Fibroblast of mammary gland (primary cell): ENCODE measurements at regions not wholly inside any gene's neighbourhood (a gene's known extent, or its start where the extent isn't known, plus 50 kb on each side); places are given as distances from the start of the nearest gene placed in this dataset.
"Not testable (repeated sequence)": the region's sequence is repeated elsewhere in the genome, so short reads cannot be mapped to it uniquely, and the experiment has no call there.

Experiments
- DNase-seq: peaks from one replicate; pipeline ENCODE4 v3.0.0-alpha.2; 2010; ENCODE audit warnings: low read depth
- H3K4me3 ChIP-seq: 2 replicates; pipeline ENCODE4 v1.5.1; 2011; ENCODE audit warnings: low read depth, mild to moderate bottlenecking, low read length, moderate library complexity; ENCODE audit not compliant: control insufficient read depth
- TF ChIP-seq, protein P1 (sequence below): conservative IDR thresholded peaks from 2 replicates; pipeline ENCODE4 v1.5.1; 2011; ENCODE audit warnings: low read depth, low read length, inconsistent platforms; ENCODE audit not compliant: control insufficient read depth, insufficient read depth

DNA sequence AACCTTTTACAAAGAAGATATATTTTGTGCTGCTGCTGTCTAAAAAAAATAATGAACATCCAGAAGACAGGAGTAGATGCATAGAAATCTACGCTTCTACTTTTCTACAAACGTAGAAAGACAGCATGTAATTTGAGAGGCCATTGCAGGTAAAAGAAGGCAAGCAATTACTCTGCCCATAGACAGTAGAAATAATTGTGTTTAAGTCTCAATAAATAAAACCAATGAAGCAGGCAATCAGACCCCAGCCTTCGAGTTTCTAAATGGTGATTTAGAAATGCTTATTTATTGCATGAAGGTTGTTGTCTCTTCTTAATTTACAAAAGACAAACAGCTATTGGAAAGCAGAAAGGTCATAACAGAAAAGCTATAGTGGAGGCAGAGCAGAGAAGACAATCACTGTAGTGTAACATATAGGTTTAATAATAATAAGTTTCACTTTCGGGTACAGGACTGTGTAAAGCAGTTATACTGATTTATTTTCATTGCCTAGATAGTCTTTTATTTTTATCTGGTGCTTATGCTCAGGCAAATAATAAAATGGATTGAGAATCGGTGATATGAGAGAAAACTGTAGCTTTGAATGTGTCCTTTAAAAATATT is 123.0 kb upstream of the TACR3 start:
- no peak for DNase-seq
- TF ChIP-seq, protein P1, sequence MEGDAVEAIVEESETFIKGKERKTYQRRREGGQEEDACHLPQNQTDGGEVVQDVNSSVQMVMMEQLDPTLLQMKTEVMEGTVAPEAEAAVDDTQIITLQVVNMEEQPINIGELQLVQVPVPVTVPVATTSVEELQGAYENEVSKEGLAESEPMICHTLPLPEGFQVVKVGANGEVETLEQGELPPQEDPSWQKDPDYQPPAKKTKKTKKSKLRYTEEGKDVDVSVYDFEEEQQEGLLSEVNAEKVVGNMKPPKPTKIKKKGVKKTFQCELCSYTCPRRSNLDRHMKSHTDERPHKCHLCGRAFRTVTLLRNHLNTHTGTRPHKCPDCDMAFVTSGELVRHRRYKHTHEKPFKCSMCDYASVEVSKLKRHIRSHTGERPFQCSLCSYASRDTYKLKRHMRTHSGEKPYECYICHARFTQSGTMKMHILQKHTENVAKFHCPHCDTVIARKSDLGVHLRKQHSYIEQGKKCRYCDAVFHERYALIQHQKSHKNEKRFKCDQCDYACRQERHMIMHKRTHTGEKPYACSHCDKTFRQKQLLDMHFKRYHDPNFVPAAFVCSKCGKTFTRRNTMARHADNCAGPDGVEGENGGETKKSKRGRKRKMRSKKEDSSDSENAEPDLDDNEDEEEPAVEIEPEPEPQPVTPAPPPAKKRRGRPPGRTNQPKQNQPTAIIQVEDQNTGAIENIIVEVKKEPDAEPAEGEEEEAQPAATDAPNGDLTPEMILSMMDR, result no peak
- no peak overlapping the region for H3K4me3 ChIP-seq

DNA sequence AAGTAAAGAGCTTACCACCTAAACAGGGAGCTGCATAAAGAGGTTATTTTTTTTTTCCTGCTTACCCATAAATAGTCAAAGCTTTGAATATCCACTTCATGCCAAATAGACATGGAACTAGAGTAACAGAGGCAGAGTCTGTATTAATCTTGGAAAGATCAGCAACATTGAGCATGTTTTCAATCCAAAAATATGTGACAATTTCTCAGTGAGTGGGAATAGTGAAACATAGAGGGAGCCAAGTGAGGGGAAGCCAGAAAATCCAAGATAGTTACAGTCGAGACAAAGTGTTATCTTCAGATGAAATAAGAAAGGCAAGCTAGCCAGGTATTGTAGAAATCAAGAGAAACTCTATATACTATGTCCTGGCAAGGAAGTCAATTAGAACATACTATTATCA is 122.3 kb upstream of the TACR3 start:
- H3K4me3 ChIP-seq, result no peak overlapping the region
- TF ChIP-seq, protein P1, result no peak
- DNase-seq, result no peak

DNA sequence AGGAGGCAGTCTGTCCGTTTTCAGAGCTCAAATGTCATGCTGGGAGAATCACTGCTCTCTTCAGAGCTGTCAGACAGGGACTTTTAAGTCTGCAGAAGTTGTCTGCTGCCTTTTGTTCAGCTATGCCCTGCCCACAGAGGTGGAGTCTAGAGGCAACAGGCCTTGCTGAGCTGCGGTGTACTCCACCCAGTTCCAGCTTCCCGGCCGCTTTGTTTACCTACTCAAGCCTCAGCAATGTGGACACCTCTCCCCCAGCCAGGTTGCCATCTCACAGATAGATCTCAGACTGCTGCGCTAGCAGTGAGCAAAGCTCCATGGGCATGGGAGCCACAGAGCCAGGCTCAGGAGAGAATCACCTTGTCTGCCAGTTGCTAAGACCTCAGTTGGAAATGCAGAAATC is 90.5 kb upstream of the TACR3 start:
- not testable (repeated sequence) for H3K4me3 ChIP-seq, DNase-seq

DNA sequence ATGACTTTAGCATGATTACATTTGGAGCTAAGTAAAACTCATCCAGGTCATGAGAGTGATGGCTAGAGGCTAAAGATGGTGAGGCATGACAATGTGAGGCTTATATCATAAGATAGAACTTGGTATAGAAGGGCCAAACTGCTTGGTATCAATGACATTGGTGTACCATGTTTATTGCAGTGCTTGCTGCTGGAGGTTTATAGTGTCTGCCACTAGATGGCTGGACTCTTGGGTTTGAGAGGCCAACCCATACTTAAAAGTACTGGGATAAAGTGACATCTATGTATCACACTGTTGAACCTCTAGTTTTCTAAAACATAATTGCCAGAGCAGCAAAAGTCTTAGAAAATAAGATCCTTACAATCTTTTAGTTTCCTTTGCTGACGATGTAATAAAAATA is 83.0 kb upstream of the TACR3 start:
- no peak overlapping the region for H3K4me3 ChIP-seq
- no peak for DNase-seq
- TF ChIP-seq, protein P1, result no peak

DNA sequence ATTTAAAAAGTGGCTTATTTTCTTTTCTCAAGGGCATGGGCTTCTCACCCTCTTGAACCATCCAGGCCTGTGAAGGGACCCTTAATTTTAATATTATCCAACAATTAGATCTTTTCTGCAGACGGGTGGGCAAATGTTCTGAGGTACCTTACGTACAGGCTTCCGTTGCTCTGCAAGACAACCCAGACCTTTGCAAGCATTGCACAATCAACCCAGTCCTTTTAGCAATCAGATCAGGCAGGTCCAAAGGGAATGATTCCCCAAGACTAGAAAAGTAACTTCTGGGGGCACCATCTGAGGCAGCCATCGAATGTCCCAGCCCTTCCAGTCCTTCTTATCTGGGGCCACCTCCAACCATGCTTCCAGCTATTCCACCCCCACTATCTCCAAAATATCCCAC is 67.3 kb upstream of the TACR3 start:
- DNase-seq, result no peak
- H3K4me3 ChIP-seq, result no peak overlapping the region
- TF ChIP-seq, protein P1, result no peak

DNA sequence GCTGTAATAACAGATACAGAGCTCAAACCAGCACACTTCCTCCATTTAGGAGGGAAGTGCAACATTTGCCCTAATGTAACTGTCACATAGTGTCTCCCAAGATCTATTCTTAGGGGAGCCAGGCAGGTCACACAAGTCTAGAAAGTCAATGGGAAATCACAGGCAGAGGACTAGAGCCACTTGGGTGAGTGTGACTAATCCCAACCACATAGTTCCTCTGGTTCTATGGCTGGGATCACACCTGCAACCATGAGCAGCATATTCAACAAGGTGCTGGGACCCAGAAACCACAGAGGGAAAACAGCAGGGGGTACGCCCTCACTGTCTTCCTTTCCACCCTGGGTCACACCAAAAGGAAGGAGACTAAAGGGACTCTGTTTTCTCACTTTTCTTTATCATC is 66.8 kb upstream of the TACR3 start:
- DNase-seq, result no peak
- no peak overlapping the region for H3K4me3 ChIP-seq
- TF ChIP-seq, protein P1, result no peak

DNA sequence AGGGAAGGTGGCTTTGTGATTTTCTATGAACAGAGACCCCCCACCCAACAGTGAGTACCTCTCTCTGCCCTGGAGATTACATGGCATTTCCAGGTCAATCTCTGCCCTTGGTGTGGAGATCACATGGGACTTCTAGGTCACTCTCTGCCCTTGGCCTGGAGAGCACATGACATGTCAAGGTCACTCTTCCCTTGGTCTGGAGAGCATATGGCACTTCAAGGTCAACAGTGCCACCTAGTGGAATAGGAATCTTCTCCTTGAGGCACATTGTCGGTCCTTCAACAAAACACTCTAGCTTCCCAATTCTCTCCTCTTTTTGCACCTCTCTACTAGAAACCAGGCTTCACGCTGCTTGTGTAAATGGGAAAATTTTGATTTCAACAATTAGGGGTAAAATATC is 66.2 kb upstream of the TACR3 start:
- no peak overlapping the region for H3K4me3 ChIP-seq
- TF ChIP-seq, protein P1, result peak; percentile 53
- DNase-seq, result peak; percentile 57
